ENCODE measurements at regions not wholly inside any gene's neighbourhood (a gene's known extent, or its start where the extent isn't known, plus 50 kb on each side); places are given as distances from the start of the nearest gene placed in this dataset.

DNA sequence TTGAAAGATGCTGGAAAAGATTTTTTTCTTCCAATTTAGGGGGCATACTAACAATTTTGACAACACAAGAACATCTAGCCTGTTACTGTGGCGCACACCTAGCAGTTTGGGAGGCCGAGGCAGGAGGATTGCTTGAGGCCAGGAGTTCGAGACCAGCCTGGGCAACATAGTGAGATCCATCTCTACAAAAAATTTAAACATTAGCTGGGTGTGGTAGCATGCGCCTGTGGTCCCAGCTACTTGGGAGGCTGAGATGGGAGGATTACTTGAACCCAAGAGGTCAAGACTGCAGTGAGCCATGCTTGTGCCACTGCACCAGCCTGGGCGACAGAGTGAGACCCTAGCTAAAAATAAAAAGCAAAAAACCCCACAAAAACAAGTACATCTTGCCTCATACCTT lies 168.8 kb downstream of the TANC2 start:
- no peak for DNase-seq

DNA sequence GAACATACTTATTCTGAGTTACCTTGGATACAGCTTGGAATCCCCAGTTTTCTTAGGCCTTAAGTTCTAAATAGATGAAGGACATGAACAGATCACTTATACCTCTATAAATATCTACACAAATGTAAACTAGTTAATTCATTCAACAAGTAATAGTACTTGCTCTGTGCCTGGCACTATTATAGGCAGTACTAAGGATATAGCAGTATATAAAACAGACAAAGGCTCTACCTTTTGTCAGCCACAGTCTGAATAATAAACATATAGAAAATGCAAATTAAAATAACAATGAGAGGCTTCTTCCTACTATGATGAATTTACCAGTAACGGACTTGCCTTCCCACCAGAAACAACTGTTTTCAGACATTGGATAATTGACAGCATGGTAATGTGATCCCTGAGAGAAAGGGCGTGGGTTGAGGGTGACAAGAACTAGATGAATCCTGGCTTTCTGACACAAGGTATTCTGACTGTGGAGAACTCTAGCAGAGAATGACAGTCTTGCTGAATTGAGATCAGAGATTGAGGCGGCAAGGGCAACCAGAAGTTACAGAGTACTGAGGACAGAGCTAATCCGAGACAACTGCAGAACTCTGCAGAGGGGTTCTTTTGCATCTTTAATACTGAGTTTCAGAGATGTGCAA lies 170.5 kb downstream of the TANC2 start:
- no peak for DNase-seq

DNA sequence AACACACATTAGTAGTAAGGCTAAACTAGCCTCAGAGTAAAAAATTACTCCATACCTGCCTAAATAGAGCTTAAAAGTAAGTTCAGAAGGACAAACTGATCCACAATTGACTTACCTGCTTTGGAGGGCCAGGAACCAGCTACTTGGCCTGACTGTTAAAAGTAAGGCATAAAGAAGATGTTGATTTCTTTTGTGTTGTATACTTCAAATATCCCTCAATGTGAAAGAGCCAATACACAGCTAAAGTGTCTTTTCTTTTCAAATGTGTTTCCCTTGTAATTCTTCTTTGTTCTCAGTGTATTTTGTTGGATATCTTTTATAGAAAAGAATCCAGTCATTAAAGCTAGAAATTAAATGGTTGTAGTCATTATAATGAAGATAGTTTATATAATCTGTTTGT lies 171.1 kb downstream of the TANC2 start:
- no peak for DNase-seq

DNA sequence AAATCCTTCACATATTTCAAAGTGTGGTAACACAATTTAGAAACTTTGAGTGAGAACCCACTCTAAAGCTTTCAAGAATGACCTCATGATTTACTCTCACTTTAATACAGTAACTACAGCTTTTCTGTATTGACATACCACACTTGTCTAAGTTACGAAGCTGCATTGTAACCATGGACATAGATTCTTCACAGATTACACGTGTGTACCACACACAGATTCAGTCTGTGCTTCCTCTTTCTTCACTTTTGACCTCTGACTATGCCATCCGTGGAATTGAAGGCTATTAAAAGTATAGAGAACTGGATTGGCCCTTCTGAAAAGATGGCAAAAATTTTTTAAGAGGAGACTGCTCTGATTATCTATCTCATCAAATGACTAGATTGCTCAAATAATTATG lies 172.7 kb downstream of the TANC2 start:
- no peak for DNase-seq

DNA sequence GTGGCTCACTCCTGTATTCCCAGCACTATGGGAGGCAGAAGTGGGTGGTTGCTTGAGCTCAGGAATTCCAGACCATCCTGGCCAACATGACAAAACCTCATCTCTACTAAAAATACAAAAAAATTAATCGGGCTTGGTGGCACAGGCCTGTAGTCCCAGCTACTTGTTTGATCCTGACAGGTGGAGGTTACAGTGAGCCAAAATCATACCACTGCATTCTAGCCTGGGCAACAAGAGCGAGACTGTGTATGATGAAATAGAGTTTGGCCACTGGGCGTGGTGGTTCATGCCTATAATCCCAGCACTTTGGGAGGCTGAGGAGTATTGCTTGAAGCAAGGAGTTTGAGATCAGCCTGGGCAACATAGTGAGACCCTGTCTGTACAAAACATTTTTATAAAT lies 173.3 kb downstream of the TANC2 start:
- no peak for DNase-seq

DNA sequence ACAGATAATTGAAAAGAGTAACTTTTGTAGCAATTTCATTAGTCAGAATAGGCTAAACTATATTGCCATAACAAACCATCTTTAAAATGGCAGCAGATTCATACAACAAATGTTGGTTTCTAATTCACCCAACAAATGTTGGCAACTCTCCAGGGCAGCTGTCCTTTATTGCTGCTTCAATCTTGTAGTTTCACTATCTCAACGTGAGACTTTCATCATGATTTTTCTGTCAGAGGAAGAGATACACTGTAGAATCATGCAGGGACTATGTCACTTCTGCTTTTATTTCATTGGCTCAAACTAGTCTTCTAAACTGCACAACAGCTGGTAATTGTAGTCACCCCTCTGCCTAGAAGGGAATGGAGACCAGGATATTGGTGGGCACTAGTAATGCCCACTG lies 174.2 kb downstream of the TANC2 start:
- no peak for DNase-seq

DNA sequence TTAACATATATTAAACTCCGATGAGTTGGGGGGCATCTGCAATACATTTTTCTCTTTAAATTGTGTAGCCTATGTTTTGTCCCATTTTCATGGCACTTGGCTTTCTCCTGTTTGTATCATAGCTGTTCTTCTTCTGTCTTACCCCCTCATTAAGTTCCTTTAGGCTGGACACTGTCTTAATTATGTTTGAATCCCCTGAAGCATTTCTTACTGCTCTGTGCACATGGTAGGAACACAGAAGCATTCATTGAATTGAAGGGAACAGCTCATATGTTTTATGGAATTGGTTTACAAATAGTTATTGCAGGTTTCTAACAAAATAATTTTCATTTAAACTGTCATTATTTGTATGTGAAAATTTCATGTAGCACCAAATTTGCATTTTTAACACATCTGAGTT lies 176.8 kb downstream of the TANC2 start:
- no peak for DNase-seq

DNA sequence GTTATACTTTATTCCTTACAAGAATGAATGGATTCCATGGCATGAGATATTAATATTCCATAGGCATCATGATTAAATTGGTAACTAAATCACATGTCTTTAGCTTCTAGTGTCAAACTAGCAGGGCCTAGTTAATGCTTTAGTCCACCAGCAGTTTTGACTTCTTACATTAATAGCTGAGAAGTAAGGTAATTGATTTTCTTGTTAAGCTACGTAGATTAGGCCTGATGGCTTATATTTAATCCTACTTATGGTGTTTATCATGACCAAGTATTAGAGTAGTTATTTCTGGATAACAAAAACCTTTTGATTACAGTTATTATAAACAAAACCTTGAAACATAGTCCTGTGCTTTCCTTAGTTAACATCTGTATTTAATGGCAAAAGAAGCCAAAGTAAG lies 184.5 kb downstream of the TANC2 start:
- no peak for DNase-seq

DNA sequence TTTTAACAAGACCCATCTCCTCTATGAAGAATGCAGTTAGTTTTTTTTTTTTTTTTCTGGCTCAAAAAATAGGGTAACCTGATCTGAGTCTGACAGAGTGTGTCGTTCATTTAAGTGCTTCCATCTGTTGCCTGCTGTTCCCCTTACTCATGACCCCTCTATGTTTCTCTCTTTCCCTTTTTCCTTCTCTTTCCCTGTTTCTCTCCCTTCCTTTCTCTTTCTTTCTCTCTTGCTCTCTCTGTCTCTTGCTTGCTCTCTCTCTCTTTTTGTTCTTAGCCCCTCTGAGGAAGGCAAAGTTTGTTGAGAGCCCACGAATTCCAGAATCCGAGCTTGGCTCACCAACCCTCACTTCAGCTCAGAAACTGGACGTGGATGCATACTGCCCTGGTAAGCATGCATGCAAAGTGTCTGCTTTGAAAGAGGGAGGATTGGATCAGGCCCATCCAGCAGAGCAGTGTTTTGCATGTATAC lies 185.0 kb downstream of the TANC2 start:
- DNase-seq, result no peak

DNA sequence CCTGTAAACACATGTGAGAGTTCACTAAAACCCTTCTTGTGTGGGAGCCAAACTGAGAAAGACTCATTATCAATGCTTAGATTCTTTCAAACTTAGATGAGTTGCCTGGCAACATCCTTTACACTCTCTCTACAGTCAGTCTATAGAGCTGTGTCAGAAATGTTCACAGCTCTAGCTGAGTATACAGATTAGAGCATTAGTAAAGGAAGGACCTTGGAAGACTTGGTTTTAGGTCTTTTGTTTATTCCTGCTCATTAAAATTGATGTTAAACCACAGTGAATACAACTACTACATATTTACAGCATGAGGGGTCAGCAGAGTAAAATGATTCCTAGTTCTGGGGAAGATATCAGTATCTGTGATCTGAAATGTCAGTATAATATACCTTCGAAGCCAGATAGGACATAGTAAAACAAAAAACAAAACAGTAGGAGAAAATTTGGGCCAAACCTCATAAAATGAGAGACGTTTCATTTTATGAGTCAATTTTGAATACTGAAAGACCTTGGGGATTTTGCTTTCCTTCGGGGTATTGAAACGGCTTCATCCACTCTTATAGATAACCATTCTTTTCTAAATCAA lies 186.0 kb downstream of the TANC2 start:
- no peak for DNase-seq

DNA sequence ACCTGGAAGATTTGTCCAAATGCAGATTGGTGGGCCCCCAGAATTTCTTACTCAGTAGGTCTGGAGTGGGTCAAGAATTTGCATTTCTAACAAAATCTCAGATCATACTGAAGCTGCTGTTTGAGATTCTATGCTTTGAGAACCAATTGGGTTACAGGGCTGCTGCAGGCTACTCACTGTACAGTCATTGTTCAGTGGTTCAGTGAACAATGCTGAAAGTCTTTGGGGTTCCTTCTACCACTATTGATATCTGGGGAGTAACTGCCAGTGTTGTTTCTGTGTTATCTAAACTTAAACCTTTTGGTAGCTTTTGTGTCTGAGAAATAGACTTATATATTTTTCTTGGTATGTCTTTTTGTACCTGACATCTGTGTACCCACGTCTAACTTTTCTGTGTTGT lies 187.5 kb downstream of the TANC2 start:
- no peak for DNase-seq

DNA sequence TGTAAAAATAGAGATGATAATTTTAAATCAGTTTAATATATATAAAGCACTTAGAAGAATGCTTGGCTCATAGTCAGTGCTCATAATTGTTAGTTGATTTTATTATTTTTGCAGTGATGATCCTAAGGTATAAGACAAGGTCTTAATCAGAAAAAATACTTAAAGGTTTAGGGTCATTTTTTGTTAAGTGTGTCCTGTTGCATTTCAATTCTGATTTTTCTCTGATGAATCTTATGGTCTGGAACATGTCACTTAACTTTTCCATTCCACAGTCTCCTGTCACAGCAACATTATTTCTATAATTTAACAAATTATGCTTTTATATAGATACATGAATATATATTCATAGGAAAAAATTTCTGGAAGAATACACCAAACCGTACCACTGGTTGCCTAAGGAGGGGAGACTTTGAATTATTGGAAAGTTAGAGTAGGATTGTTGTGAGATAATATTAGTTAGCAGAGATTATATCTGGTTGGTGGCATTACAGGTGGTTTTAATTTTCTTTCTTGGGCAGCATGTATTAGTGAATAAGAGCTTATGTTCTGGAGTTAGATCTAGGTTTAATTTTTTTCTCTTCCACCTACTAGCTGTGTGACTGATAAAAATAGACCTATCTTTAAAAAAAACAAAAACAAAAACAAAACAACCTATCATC lies 188.7 kb downstream of the TANC2 start:
- DNase-seq, result no peak

DNA sequence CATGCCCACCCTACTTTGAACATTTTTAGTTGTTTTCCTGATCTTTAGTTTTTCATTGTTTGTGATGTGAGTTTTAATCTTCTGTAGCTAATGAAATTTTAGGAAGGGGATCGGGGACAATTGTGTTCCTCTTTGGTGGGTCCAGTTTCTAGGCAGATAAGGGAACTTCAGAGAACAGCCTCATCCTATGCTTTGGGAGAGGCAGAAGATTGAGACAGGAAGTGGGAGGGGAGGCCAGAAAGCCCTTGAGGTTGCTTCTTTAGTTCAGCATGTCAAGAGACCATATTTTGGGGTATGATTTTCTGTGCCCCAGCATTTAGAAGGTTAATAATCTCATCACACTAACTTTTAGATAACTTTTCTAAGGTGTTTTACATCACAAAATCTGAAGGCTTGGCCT lies 191.0 kb downstream of the TANC2 start:
- no peak for DNase-seq

DNA sequence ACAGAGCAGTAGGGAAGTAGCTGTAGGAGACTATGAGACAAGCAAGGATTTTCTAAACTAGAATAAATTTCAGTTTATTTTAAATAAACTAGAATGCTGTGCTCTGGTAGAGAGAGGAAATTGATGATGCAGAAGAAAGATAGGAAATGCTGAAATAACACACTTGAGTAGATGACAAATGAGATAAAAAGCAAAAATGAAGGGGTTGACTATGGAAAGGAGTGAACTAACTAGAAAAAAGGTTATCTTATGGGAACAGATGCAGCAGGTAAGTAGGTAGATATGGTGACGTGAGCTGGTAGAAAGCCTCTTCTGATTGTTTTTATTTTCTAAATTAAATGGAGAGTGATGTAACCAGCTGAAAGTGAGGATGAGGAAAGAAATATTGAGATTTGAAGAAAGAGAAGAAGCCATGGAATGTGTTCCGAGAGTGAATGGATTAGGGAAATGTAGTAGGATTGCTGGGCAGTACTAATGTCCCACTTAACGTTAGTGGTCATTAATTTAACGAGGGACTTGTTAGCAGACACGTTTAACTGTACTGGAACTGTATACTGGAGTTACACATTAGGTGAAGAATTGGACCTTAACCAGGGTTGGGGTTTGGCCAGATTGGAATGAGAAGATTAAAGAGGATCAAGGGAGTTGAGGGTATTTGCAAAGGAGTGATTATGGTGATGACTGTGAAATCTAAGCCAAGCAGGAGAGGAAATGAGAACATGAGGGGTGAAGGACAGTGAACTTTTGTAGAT lies 196.5 kb downstream of the TANC2 start:
- DNase-seq, result no peak

DNA sequence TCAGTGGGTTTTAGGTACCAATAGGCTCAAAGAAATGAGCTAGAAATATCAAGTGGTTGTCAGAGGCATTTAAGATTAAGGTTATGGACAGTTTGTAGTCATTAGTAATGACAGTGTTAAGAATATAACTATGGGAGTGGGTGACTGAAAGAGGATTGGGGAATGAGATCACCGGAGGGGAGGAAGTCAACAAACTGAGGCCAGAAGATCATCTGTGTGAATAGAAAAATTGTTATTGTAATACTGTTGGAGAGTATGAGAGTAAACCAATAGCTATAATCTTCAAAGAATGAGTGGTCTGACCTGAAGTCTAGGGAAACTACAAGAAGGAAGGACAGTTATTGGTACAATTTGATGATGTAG lies 197.1 kb downstream of the TANC2 start:
- DNase-seq, result no peak

DNA sequence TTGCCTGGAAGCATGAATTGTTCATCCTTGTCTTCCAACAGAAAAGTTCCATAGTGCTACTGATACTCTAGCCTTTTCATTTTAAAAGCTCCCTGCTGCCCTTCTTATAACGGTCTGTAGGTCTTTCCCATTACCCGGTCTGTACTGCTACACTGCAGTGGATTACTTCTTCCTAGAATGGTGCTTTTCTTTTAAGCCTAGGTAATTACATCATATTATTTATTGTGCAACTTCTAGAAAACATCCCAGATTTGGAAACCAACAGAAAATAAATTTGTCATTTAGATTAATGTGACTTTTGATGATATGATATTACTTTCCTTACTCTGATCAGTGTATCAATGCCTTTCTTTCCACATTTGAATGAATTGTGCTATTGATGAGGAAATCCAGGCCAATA lies 199.4 kb downstream of the TANC2 start:
- no peak for DNase-seq

DNA sequence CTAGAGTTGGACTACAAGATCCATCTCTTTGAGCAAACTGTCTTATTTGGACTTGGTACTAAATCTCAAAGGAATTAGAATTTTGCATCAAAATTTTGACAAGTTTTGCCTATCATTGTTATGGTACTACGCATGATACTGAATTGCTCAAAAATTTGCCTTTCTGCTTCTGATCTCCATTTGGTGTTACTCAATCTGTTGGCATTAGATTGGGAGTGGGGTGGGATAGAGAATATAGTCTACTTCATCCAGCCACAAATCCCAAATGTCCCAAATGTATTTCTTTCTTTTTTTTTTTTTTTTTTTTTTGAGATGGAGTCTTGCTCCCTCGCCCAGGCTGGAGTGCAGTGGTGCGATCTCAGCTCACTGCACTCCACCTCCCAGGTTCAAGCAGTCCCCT lies 204.8 kb downstream of the TANC2 start:
- DNase-seq, result no peak

DNA sequence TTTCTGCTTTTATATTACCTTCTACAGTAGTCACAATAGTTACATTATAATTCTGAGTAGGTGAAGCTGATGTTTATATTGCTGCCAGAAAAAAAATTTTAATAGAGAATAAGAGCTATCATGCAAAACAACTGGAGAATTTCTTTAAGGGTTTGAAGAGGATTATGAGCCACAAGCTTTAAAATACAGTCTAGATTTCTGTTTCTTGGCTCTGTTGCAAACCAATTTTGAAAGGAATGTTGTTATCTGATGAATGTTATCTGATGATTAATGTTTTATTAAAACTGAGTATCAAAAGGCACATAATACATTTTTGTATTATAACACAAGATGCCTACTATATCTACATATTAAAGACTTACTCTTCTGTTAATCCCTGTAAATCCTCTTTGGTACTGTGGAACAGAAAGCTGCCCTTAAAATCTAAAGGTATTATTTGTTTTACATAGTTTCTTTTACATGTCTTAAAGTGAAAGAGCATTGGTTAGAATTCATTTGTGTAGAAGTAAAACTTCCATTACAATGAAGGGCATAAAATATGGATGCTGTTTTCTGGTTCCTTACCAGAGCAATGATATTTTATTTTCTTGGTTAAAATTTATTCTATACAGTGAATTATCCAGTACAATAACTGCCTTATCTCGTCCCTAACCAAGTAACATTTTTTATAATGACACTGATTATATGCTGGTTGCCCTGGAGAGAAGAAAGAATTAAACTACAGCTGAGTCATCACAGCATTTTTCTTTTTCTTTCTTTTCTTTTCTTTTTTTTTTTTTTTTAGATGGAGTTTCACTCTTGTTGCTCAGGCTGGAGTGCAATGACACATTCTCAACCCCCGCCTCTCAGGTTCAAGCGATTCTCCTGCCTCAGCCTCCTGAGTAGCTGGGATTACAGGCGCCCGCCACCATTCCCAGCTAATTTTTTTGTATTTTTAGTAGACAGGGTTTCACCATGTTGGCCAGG lies 205.7 kb downstream of the TANC2 start:
- DNase-seq, result peak; percentile 23

DNA sequence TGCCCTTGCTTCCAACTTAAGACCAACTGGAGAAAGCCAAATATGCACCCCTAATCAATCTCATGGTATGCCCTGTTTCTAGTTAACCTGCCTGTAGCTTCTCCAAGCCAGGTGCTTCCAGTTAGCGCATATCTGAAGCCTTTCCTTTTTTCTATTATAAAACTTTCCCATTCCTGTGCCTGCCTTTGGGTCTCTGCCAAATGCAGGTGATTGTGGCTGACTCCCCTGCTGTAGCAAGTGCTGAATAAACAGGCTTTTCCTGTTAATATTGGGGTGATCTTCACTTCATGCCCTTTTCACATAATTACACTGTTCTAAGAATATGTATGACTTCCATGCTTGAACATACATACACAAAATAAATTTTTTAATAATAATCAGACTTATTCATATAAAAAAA lies 207.4 kb downstream of the TANC2 start:
- no peak for DNase-seq

DNA sequence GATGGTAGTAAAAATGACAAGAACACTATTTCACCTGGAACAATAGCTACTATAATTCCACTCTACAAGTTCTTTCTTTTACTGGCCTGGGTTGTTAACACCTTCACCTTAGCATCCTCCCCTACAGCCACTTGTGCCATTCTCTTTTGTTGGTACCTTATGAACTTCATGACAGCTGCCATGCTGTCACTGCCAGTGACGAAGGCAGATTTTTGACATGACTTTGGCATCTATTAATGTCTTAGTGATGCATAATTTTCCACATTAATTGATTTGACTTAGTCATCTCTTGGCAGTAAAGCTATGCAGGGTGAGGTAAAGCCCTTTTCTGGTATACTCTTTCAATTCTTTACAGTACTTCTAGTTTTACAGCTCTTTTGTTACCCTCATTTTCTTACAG lies 207.9 kb downstream of the TANC2 start:
- DNase-seq, result no peak

DNA sequence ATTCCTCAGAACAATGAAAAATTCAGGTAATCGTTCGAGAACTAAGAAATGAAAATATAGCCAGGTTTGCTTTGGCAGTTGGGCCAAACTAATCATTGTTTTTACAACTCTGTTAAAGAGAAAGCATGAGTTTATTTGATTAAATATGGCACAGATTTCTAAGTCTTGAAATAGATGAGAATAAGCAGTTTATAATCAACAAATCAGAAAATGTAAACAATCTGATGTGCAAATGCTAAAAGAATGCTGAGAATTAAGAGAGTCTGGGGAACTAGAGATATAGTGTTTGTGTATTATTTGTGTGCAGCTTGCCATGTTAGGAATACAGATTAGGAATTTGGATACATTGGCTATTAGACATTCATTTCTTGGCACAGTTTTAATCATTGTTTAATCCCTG lies 212.5 kb downstream of the TANC2 start:
- no peak for DNase-seq

DNA sequence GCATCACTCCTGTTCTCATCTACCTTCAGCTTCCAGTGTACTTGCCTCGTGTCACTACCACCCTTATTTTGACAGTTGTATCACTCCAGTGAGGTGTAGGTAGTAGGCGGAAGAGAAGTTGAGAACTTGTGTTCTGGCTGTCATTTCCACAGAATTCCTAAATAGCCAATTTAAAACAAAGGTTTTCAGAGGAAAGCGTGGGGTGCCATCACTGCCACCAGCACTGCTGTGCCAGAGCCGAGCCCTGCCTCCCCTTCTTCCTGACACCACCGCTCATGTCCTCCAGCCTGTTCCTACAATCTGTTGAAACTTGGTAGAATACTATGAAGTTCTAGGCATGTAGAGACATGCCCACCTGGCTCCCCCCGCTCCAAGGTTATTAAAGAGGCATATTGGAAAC lies 215.8 kb downstream of the TANC2 start:
- no peak for DNase-seq

DNA sequence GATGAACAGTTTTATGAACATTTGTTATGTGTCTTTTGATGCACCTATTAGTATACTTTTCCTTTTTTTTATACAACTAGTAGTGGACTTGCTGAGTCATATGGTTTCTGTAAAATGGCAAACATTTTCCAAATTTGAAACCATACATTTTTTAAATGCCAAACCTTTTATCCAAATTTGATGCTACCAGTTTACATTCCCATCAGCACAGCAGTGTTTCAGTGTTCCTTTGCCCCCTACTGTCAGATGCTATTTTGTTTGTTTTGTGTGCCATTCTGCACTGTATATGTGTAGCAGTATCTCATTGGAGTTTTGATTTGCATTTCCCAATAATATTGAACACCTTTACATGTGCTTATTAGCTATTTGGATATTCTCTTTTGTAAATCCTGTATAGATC lies 219.4 kb downstream of the TANC2 start:
- DNase-seq, result no peak
